ENCODE measurements at regions not wholly inside any gene's neighbourhood (a gene's known extent, or its start where the extent isn't known, plus 50 kb on each side); places are given as distances from the start of the nearest gene placed in this dataset.
A peak's percentile ranks its signal among the peaks of the same experiment; 100 is the strongest.
"Not testable (repeated sequence)": the region's sequence is repeated elsewhere in the genome, so short reads cannot be mapped to it uniquely, and the experiment has no call there.

- CTCF ChIA-PET: no interaction called here
- TF ChIP-seq, protein P1, sequence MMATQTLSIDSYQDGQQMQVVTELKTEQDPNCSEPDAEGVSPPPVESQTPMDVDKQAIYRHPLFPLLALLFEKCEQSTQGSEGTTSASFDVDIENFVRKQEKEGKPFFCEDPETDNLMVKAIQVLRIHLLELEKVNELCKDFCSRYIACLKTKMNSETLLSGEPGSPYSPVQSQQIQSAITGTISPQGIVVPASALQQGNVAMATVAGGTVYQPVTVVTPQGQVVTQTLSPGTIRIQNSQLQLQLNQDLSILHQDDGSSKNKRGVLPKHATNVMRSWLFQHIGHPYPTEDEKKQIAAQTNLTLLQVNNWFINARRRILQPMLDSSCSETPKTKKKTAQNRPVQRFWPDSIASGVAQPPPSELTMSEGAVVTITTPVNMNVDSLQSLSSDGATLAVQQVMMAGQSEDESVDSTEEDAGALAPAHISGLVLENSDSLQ (IDR thresholded peaks at IDR 0.05): no peak
- TF ChIP-seq ZNF384 (IDR thresholded peaks at IDR 0.05) (no peak), LEF1 (IDR thresholded peaks at IDR 0.05; ENCODE audit: borderline replicate concordance) (no peak), ARNT (IDR thresholded peaks at IDR 0.05) (no peak), TARDBP (IDR thresholded peaks at IDR 0.05) (no peak), HDGF (IDR thresholded peaks at IDR 0.05; ENCODE audit: borderline replicate concordance) (no peak), FOXK2 (IDR thresholded peaks at IDR 0.05) (no peak), NFRKB (IDR thresholded peaks at IDR 0.05) (no peak), CTBP1 (IDR thresholded peaks at IDR 0.05; ENCODE audit: borderline replicate concordance) (no peak), FOXA1 (IDR thresholded peaks at IDR 0.05) (no peak)
- POLR2A ChIA-PET: no interaction called here
- DNase-seq (ENCODE audit: extremely low spot score): peak; percentile 19
Observed at GRCh38 chrX:42290608-42291007, 367.3 kb upstream of the CASK start.

- no peak for DNase-seq (ENCODE audit: extremely low spot score)
- ChIA-PET POLR2A (no interaction called here), CTCF (no interaction called here)
- TF ChIP-seq NFRKB (IDR thresholded peaks at IDR 0.05): no peak
- no peak for TF ChIP-seq FOXM1 (IDR thresholded peaks at IDR 0.05; ENCODE audit: borderline replicate concordance)
- TF ChIP-seq SUZ12 (IDR thresholded peaks at IDR 0.05): no peak
- no peak for TF ChIP-seq L3MBTL2 (conservative IDR thresholded peaks at IDR 0.05)
- no peak for TF ChIP-seq ZNF384 (IDR thresholded peaks at IDR 0.05)
- no peak for TF ChIP-seq LEF1 (IDR thresholded peaks at IDR 0.05; ENCODE audit: borderline replicate concordance)
- TF ChIP-seq SP1 (IDR thresholded peaks at IDR 0.05): no peak
- TF ChIP-seq HDGF (IDR thresholded peaks at IDR 0.05; ENCODE audit: borderline replicate concordance): no peak
Observed at GRCh38 chrX:42289492-42290385, 366.4 kb upstream of the CASK start.

- CTCF ChIA-PET; DNase-seq (ENCODE audit: extremely low spot score); POLR2A ChIA-PET: not testable (repeated sequence)
Observed at GRCh38 chrX:42285681-42286080, 362.3 kb upstream of the CASK start.

- POLR2A ChIA-PET: no interaction called here
- DNase-seq (ENCODE audit: extremely low spot score): no peak
- CTCF ChIA-PET: interaction anchor here (0.7 kb wide), 1 partner anchor 462 kb away, joined by 3 read pairs; no protein-coding TSS in a partner anchor
- no peak for TF ChIP-seq SUZ12 (IDR thresholded peaks at IDR 0.05)
- TF ChIP-seq ARNT (IDR thresholded peaks at IDR 0.05): no peak
- TF ChIP-seq, protein P1 (IDR thresholded peaks at IDR 0.05): no peak
- no peak for TF ChIP-seq TARDBP (IDR thresholded peaks at IDR 0.05)
- TF ChIP-seq FOXK2 (IDR thresholded peaks at IDR 0.05): no peak
- no peak for TF ChIP-seq FOXM1 (IDR thresholded peaks at IDR 0.05; ENCODE audit: borderline replicate concordance)
- no peak for TF ChIP-seq BHLHE40 (IDR thresholded peaks at IDR 0.05; ENCODE audit: borderline replicate concordance)
- no peak for TF ChIP-seq FOXA1 (IDR thresholded peaks at IDR 0.05)
- no peak for TF ChIP-seq NFRKB (IDR thresholded peaks at IDR 0.05)
- no peak for TF ChIP-seq L3MBTL2 (conservative IDR thresholded peaks at IDR 0.05)
- no peak for TF ChIP-seq ELF4 (IDR thresholded peaks at IDR 0.05)
- no peak for TF ChIP-seq SP1 (IDR thresholded peaks at IDR 0.05)
- TF ChIP-seq ZNF384 (IDR thresholded peaks at IDR 0.05): no peak
- TF ChIP-seq HDGF (IDR thresholded peaks at IDR 0.05; ENCODE audit: borderline replicate concordance): no peak
Observed at GRCh38 chrX:42276982-42277690, 353.8 kb upstream of the CASK start.

DNA sequence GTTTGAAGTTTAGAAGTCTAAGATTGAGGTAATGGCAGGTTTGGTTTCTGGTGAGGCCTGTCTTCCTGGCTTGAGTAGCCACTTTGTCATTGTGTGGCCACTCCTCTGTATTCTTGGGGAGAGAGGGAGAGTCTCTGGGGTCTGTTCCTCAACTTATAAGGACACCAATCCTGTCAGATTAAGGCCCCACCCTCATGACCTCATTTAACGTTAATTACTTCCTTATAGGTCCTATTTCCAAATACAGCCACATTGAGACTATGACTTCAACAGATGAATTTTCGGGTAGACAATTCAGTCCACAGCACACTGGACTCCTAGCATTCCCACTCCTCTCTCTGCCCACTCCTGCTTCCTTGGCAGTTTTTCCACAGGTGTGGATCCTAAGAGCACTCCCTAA is 350.8 kb upstream of the CASK start:
- TF ChIP-seq LEF1 (IDR thresholded peaks at IDR 0.05; ENCODE audit: borderline replicate concordance) (no peak), BHLHE40 (IDR thresholded peaks at IDR 0.05; ENCODE audit: borderline replicate concordance) (no peak), SUZ12 (IDR thresholded peaks at IDR 0.05) (no peak), FOXA1 (IDR thresholded peaks at IDR 0.05) (no peak)
- POLR2A ChIA-PET: no interaction called here
- no peak for DNase-seq (ENCODE audit: extremely low spot score)
- CTCF ChIA-PET: interaction anchor here (0.6 kb wide), 1 partner anchor 17 kb away, joined by 3 read pairs; no protein-coding TSS in a partner anchor

GRCh38 chrX:42273387-42273786 is 350.0 kb upstream of the CASK start:
- DNase-seq (ENCODE audit: extremely low spot score): no peak
- TF ChIP-seq L3MBTL2 (conservative IDR thresholded peaks at IDR 0.05): no peak
- TF ChIP-seq, protein P1 (IDR thresholded peaks at IDR 0.05): no peak
- CTCF ChIA-PET: no interaction called here
- POLR2A ChIA-PET: no interaction called here

GRCh38 chrX:42269186-42269585 is 345.8 kb upstream of the CASK start:
- TF ChIP-seq ARNT (IDR thresholded peaks at IDR 0.05): no peak
- TF ChIP-seq SP1 (IDR thresholded peaks at IDR 0.05): no peak
- TF ChIP-seq TARDBP (IDR thresholded peaks at IDR 0.05): no peak
- TF ChIP-seq, protein P1 (IDR thresholded peaks at IDR 0.05): no peak
- no peak for TF ChIP-seq FOXA1 (IDR thresholded peaks at IDR 0.05)
- no peak for TF ChIP-seq FOXK2 (IDR thresholded peaks at IDR 0.05)
- TF ChIP-seq HDGF (IDR thresholded peaks at IDR 0.05; ENCODE audit: borderline replicate concordance): no peak
- TF ChIP-seq BHLHE40 (IDR thresholded peaks at IDR 0.05; ENCODE audit: borderline replicate concordance): no peak
- no peak for TF ChIP-seq ZNF384 (IDR thresholded peaks at IDR 0.05)
- no peak for TF ChIP-seq FOXM1 (IDR thresholded peaks at IDR 0.05; ENCODE audit: borderline replicate concordance)
- no peak for TF ChIP-seq L3MBTL2 (conservative IDR thresholded peaks at IDR 0.05)
- TF ChIP-seq LEF1 (IDR thresholded peaks at IDR 0.05; ENCODE audit: borderline replicate concordance): no peak
- CTCF ChIA-PET: no interaction called here
- DNase-seq (ENCODE audit: extremely low spot score): no peak
- POLR2A ChIA-PET: interaction anchor here (0.6 kb wide), 1 partner anchor 115 kb away, joined by 3 read pairs; no protein-coding TSS in a partner anchor

Data from HEK293T (cell line).